NCI-H2196 treated with DMSO at 0.1 percent for 48 hours (cell line): ENCODE measurements at regions not wholly inside any gene's neighbourhood (a gene's known extent, or its start where the extent isn't known, plus 50 kb on each side); places are given as distances from the start of the nearest gene placed in this dataset.
"Not testable (repeated sequence)": the region's sequence is repeated elsewhere in the genome, so short reads cannot be mapped to it uniquely, and the experiment has no call there.

ENCODE experiments used
- DNase-seq: peaks from one replicate; lab custom pipeline; 2025; ENCODE audit not compliant: unreplicated experiment; lab: John Stamatoyannopoulos, UW

GRCh38 chr12:13404111-13404628, 207.6 kb downstream of the EMP1 start:
- DNase-seq: no peak

GRCh38 chr12:13391375-13391774, 194.8 kb downstream of the EMP1 start:
- not testable (repeated sequence) for DNase-seq

GRCh38 chr12:13390918-13391317, 194.4 kb downstream of the EMP1 start:
- no peak for DNase-seq

DNA sequence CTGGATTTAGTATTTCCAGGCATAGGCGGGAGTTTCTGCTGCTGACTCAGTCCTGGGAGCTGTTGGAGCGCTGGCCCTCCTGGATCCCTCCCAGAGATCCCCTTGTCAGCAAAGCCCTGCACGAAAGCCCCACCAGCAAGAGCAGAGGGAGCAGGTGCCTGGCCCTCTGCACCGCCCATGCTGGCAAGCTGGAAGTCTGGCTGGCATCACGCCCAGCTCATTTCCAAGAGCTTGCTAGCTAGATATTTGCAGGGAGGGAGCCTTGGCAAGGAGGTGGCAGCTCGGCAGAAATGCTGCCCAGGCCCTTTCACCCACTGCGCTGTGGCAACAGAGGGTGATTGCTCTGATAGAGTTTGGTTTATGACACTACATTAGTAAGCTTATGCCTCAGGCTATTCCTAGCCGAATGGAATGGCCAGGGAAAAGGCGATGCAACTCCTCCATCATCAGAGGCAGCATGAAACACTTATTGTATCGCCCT, 193.9 kb downstream of the EMP1 start:
- DNase-seq: peak; percentile 63

- no peak for DNase-seq
These were observed 190.6 kb downstream of the EMP1 start for GRCh38 chr12:13387101-13387500.

- no peak for DNase-seq
These were observed 190.0 kb downstream of the EMP1 start for GRCh38 chr12:13386323-13387039.

GRCh38 chr12:13383379-13383778, 186.9 kb downstream of the EMP1 start:
- DNase-seq: no peak

DNA sequence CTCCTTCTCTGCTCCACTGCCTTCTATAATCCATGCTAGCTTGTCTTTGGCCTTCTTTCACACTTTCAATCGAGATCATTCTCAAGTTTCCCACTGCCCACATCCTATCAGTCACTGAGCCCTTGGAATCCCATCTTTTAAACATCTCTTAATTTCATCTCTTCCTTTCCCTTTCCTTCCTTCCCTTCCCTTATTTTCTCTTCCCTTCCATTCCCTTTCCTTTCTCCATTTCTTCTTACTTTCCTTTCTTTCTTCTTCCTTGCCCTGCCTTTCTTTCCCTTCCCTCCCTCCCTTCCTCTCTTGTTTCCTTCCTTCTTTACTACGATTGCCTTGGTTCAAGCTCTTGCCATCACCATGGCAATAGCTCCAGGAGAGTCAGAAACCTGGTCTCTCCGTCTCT, 183.8 kb downstream of the EMP1 start:
- DNase-seq: no peak

DNA sequence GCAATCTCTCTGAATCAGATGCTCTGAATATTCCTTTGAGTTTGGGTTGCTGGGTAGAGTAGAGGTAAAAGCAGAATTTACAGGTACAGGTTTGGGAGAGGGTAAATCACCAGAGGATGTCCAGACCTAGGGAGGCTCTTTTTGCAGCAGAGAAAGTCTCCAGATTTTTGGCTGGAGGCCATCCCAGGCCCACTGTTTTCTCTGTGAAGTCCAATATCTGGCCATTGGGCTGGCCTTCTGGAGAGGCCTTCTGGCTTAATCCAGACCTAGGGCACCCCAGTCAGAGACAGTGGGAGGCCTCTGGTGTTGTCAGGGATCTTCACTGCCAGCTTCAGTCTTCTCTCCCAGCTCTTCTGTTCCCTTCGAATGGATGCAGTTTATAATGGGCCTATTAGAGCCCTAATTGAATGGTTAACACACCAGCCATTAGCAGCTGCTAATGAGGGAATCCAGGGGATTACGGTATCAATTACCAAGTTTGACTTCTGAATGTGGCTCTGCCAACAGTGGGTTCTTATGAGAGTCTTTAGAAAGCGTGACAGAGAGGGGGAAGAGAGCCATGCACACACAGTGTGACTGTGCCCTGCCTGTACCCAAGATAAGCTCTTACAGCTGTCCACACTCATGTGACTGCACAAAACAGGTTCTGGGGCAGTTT, 183.1 kb downstream of the EMP1 start:
- no peak for DNase-seq

GRCh38 chr12:13377698-13378097, 181.2 kb downstream of the EMP1 start:
- DNase-seq: no peak

DNA sequence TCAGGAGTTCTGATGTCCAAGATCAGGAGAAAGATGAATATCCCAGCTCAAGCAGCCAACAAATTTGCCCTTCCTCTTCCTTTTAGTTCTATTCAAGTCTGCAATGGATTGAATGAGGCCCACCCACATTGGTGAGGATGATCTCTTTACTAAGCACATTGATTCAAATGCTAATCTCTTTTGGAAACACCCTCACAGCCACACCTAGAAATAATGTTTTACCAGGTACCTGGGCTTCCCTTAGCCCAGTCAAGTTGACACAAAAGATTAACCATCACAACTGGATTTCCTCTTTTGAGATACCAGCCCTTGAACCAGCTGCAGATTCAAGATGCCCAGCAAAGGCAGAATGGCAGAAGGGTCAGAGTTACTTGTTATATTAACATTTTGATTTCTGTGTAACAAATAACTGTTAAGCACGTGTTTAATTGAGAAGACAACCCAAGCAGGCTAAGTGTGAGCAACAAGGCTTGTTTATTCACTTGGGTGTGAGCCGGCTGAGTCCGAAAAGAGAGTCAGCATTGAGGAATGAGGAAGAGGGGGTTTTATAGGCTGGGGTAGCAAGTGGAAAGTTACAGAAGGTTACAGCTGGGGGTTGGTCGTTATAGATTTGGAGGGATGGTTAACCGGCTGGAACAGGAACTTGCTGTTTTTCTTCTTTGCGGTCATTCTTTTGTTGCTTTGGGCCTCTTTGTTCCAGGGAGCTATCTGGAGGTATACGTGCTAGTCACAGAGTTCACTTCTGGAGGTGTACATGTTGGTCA, 180.3 kb downstream of the EMP1 start:
- DNase-seq: no peak

DNA sequence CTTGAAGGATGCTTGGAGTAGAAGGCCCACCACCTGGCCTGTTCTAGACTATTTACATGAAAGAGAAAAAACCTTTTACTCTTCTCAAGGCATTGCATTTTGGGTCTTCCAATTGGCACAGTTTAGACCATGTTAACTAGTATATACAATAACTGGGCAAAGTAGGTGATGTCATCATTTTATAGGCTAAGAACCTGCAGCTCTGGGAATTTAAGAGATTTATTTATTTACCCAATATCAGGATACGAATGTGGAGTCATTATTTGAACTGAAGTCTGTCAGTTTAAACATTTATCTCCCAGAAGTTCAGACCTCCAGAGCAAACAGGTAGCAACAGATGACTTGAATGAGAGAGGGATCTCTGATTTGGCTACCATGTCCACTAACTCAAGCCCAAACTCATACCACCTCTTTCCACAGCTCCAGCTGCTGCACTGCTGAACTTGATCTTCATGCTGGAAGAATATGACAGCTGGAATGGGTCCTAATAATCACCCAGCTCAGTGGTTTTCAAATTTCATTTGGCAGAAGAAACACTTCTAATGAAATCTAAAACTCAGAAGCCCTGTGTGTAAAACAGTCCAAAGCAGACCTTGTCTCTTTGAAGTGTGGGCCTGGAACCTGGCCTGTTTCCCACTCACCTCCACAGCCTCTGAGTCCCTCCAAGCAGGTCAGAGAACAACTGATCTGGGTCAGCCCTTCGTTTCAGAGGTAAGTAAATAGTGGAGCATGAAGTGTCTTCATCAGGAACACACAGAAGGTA, 179.2 kb downstream of the EMP1 start:
- DNase-seq: peak; percentile 82

GRCh38 chr12:13374793-13375192, 178.3 kb downstream of the EMP1 start:
- no peak for DNase-seq

DNA sequence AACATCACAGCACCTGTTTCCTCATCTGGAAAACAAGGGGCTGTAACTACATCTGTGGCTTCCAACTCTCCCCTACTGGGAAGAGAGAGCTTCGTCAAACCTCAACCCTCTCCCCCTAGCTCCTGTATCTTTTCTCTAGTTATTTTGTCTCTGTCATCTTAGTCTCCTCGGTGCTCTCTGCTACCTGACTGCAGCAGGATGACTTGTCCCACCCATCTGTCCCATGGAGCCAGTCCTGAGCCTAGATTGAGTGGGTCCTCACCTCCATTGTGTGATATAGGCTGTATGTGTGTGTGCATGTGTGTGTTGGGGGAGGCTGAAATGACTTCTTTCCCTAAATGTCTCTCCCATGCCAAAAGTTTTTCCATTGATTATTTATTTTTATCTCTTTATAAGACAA, 177.3 kb downstream of the EMP1 start:
- DNase-seq: no peak

DNA sequence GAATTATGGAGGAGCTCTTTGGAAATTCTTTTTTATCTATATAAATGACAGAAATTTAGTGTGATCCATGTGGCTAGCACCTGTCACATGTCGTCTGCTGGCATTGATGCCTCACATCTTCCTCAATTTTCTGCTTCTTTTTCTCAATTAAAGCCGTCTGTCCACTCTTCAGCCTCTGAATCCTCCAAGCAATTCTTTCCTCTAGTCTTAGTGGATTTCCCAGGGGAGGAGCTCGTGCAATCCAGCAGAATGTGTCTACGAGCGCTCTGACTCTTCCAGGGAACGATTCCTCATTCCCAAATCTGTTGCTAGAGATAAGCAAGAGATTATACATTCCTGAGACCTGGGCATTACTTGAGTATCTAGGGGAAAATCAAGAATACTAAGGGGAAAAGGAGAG, 176.6 kb downstream of the EMP1 start:
- no peak for DNase-seq

DNA sequence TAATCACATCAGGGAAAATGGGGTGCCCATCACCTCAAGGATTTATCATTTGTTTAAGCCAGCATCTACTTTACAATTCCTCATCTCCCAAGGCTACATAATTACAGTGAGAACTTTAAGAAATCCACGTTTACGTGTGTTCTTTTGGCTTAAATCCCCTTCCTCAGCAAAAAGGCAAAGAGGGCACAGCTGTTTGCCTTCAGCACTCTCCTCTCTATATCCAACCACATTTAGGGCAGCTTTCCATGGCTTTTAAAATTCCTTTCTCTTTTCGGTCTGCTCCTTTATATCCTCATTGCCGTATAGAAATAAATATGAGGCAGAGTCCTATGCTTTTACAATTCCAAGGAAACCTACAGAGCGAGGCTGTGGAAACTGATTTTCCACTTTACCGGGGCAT, 175.9 kb downstream of the EMP1 start:
- no peak for DNase-seq

DNA sequence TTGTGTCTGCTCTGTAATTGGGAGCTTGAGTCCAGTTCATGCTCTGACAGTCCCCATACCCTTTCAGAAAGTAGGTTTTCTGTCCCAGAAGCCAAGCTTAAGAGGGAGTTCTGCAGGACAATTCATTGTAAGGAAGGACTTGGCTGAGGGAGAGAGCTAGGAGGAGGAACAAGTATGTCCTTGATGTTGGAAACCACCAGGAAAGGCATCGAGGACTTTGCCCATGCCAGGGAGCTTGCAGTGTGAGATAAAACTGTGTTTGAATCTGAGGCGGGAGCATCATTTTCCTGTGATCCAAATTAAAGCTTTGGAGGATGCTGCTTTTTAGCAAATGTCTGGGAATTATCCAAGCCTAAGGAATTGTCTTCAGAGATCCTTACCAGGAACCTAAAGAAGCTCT, 175.3 kb downstream of the EMP1 start:
- DNase-seq: no peak

DNA sequence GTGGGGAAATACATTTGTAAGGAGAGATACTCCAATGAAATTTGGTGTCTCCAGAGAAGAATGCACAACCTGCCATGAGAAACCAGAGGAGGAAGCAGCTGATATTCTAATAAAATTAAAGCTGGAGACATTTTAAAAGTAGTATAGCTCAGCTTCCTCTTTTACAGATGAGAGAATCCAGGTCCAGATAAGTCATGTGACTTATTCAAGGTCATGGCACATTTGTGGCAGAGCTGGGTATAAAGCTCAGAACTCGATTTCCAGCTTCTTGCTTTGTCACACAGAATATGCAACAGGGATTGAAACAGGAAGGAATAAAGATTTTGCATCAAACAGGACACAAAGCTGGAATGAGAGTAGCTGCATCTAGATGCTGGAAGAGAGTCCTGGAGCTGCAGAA, 174.8 kb downstream of the EMP1 start:
- DNase-seq: no peak

GRCh38 chr12:13369474-13370056, 173.0 kb downstream of the EMP1 start:
- DNase-seq: no peak

GRCh38 chr12:13368971-13369370, 172.4 kb downstream of the EMP1 start:
- no peak for DNase-seq

DNA sequence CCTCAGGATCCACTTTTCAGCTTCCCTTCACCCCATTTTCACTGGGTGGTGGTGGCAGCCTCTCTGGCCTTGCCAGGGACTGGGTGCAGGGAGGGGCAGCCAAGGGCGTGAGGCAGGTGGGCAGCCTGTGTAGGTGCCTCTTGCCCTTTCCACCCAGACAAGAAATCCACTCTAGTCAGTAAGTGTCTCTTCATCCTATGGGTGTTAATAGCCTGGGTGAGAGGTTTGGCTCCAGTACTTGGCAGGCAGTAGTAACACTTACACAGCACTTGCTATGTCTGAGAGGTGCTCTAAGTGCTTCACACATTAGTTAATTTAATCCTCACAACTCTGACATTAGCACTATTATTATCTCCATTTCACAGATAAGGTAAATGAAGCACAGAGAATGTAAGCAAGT, 171.9 kb downstream of the EMP1 start:
- DNase-seq: no peak
